Thoracic aorta (tissue), 2 donors: ENCODE measurements at regions not wholly inside any gene's neighbourhood (a gene's known extent, or its start where the extent isn't known, plus 50 kb on each side); places are given as distances from the start of the nearest gene placed in this dataset.

Experiments used
- ATAC-seq: fragments of 150-250 bp; one replicate; pipeline ENCODE4 v1.8.0; 2017; ENCODE audit warnings: low read depth; ENCODE audit not compliant: insufficient number of reproducible peaks, low FRiP score
- DNase-seq: peaks from one replicate; pipeline ENCODE4 v3.0.0-alpha.2; 2020; ENCODE audit warnings: low spot score
- H3K27ac ChIP-seq, 2 donors: fragments of 200-600 bp; sonication (generic); 1 replicate in 1 of 2; 2 replicates in 1 of 2; pipeline ENCODE4 v1.5.1; 2016; ENCODE audit warnings: mild to moderate bottlenecking in 2 of 2, moderate library complexity in 2 of 2
- H3K27me3 ChIP-seq: fragments of 200-600 bp; sonication (generic); replicated peaks from 2 replicates; pipeline ENCODE4 v1.6.0; 2016; ENCODE audit warnings: mild to moderate bottlenecking; ENCODE audit not compliant: insufficient read depth
- H3K36me3 ChIP-seq: fragments of 200-600 bp; sonication (generic); one replicate; pipeline ENCODE4 v1.5.1; 2016
- H3K4me1 ChIP-seq, 2 donors: fragments of 200-600 bp; sonication (generic); 1 replicate in 1 of 2; 2 replicates in 1 of 2; pipeline versions ENCODE4 v1.5.1 to v1.6.0; 2016; ENCODE audit warnings: low read depth in 2 of 2, mild to moderate bottlenecking in 1 of 2; ENCODE audit not compliant: control insufficient read depth in 1 of 2
- H3K4me3 ChIP-seq: fragments of 200-600 bp; sonication (generic); 2 replicates; pipeline ENCODE4 v1.5.1; 2016; ENCODE audit warnings: mild to moderate bottlenecking
- H3K9me3 ChIP-seq: fragments of 200-600 bp; sonication (generic); 2 replicates; pipeline ENCODE4 v1.5.1; 2016
- CTCF ChIP-seq: fragments of 200-600 bp; sonication (generic); IDR thresholded peaks from one replicate; pipeline ENCODE4 v1.5.1; 2019; ENCODE audit warnings: antibody characterized with exemption

- Histone ChIP-seq H3K9me3 (no peaks in the 10 kb centered on the region), H3K36me3 (no peaks in the 10 kb centered on the region), H3K27me3 (no peaks in the 10 kb centered on the region), H3K4me3 (no peak overlapping the region), H3K4me1 (no peaks in the 10 kb centered on the region), H3K27ac (no peak overlapping the region)
- DNase-seq (no peak), ATAC-seq (no peak)
- TF ChIP-seq CTCF, result no peak
Observed at GRCh38 chr4:125956276-125956675, 641.5 kb downstream of the FAT4 start.

- no peak for DNase-seq
- Histone ChIP-seq H3K27me3 (no peaks in the 10 kb centered on the region), H3K27ac (no peak overlapping the region), H3K36me3 (no peaks in the 10 kb centered on the region), H3K4me3 (no peak overlapping the region), H3K4me1 (no peaks in the 10 kb centered on the region), H3K9me3 (no peaks in the 10 kb centered on the region)
- ATAC-seq, result no peak
- no peak for TF ChIP-seq CTCF
Observed at GRCh38 chr4:125958519-125958918, 643.8 kb downstream of the FAT4 start.

GRCh38 chr4:125961626-125962025, 646.9 kb downstream of the FAT4 start:
- Histone ChIP-seq H3K27ac (no peak overlapping the region), H3K9me3 (no peaks in the 10 kb centered on the region), H3K36me3 (no peaks in the 10 kb centered on the region), H3K4me3 (no peak overlapping the region), H3K4me1 (no peaks in the 10 kb centered on the region), H3K27me3 (no peaks in the 10 kb centered on the region)
- ATAC-seq (no peak), DNase-seq (no peak)
- no peak for TF ChIP-seq CTCF

- Histone ChIP-seq H3K36me3 (no peaks in the 10 kb centered on the region), H3K27me3 (no peaks in the 10 kb centered on the region), H3K4me1 (no peaks in the 10 kb centered on the region), H3K4me3 (no peak overlapping the region), H3K27ac (no peak overlapping the region), H3K9me3 (no peaks in the 10 kb centered on the region)
- ATAC-seq, result no peak
- no peak for TF ChIP-seq CTCF
- DNase-seq, result no peak
Observed at GRCh38 chr4:125975861-125976397, 661.2 kb downstream of the FAT4 start.

GRCh38 chr4:125979950-125980349, 665.2 kb downstream of the FAT4 start:
- DNase-seq (no peak), ATAC-seq (no peak)
- no peaks in the 10 kb centered on the region for H3K27me3 ChIP-seq
- no peak for TF ChIP-seq CTCF
- H3K4me3 ChIP-seq, result no peak overlapping the region
- H3K4me1 ChIP-seq, result no peaks in the 10 kb centered on the region
- H3K36me3 ChIP-seq, result no peaks in the 10 kb centered on the region
- H3K27ac ChIP-seq, result no peak overlapping the region
- H3K9me3 ChIP-seq, result no peaks in the 10 kb centered on the region
